Panc1 (cell line): ENCODE measurements at regions not wholly inside any gene's neighbourhood (a gene's known extent, or its start where the extent isn't known, plus 50 kb on each side); places are given as distances from the start of the nearest gene placed in this dataset.

Source experiments
- POLR2AphosphoS5 ChIP-seq: IDR thresholded peaks from 2 replicates; pipeline ENCODE4 v1.6.1; 2012; ENCODE audit warnings: mild to moderate bottlenecking, low read depth, low read length, moderate library complexity
- TF ChIP-seq, protein P1 (sequence below): fragments of 450-650 bp; IDR thresholded peaks from 2 replicates; pipeline ENCODE4 v1.5.1; 2017; ENCODE audit warnings: mild to moderate bottlenecking

DNA sequence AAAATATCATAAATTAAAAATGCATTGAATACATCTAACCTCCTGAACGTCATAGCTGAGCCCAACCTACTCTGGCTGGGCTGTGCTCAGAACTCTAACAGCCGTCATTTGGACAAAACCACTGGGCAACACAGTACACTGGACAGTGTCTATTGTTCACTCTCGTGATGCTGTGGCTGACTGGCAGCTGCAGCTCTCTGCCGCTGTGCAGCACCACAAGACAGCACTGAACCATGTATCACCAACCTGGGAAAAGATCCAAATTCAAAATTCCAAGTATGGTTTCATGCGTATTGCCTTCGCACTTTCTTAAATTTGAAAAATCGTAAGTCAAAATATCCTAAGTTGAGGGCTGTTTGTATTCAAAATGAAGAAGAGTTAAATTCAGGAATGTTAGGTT lies 145.1 kb upstream of the CNTN4 start:
- TF ChIP-seq, protein P1, sequence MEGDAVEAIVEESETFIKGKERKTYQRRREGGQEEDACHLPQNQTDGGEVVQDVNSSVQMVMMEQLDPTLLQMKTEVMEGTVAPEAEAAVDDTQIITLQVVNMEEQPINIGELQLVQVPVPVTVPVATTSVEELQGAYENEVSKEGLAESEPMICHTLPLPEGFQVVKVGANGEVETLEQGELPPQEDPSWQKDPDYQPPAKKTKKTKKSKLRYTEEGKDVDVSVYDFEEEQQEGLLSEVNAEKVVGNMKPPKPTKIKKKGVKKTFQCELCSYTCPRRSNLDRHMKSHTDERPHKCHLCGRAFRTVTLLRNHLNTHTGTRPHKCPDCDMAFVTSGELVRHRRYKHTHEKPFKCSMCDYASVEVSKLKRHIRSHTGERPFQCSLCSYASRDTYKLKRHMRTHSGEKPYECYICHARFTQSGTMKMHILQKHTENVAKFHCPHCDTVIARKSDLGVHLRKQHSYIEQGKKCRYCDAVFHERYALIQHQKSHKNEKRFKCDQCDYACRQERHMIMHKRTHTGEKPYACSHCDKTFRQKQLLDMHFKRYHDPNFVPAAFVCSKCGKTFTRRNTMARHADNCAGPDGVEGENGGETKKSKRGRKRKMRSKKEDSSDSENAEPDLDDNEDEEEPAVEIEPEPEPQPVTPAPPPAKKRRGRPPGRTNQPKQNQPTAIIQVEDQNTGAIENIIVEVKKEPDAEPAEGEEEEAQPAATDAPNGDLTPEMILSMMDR: no peak
- no peak for TF ChIP-seq POLR2AphosphoS5
